ENCODE measurements at regions not wholly inside any gene's neighbourhood (a gene's known extent, or its start where the extent isn't known, plus 50 kb on each side); places are given as distances from the start of the nearest gene placed in this dataset.

- Histone ChIP-seq H3K27ac (ENCODE audit: low read depth, low read length) (no peak overlapping the region), H3K9ac (ENCODE audit: low read length) (no peak overlapping the region), H2AFZ (ENCODE audit: low read depth, low read length) (no peak overlapping the region), H3K4me1 (ENCODE audit: insufficient read depth, low read length) (no peaks in the 10 kb centered on the region), H3K4me3 (ENCODE audit: insufficient read depth, low read depth, low read length) (no peak overlapping the region), H3K9me3 (ENCODE audit: insufficient read depth, low read depth, low read length) (no peaks in the 10 kb centered on the region), H4K20me1 (ENCODE audit: insufficient read depth, low read length) (no peaks in the 10 kb centered on the region), H3K36me3 (ENCODE audit: insufficient read depth, low read length) (no peaks in the 10 kb centered on the region), H3K79me2 (ENCODE audit: insufficient read depth, low read length) (no peaks in the 10 kb centered on the region), H3K27me3 (ENCODE audit: insufficient read depth, low read length) (no peaks in the 10 kb centered on the region), H3K4me2 (ENCODE audit: low read length) (no peak overlapping the region)
- FAIRE-seq (no peak), DNase-seq (ENCODE audit: low read depth) (no peak)
- H3K36me3 Mint-ChIP-seq (ENCODE audit: low read depth, unreplicated experiment) = no peaks in the 10 kb centered on the region
- no peaks in the 10 kb centered on the region for H3K4me1 Mint-ChIP-seq (ENCODE audit: low read depth, unreplicated experiment)
- H3K27me3 Mint-ChIP-seq (ENCODE audit: low read depth, unreplicated experiment) = no peaks in the 10 kb centered on the region
- TF ChIP-seq CTCF (IDR thresholded peaks at IDR 0.05; ENCODE audit: insufficient read depth, low read depth, low read length) (no peak), EZH2 (IDR thresholded peaks at IDR 0.05; ENCODE audit: insufficient read depth, low read length) (no peak)
- H3K4me3 Mint-ChIP-seq (ENCODE audit: unreplicated experiment) = no peak overlapping the region
- H3K27ac Mint-ChIP-seq (ENCODE audit: unreplicated experiment) = no peak overlapping the region
- peaks cover 1% of the 10 kb centered on the region for H3K9me3 Mint-ChIP-seq (ENCODE audit: unreplicated experiment)
Measured at GRCh38 chr2:138219961-138220360, 255.7 kb downstream of the HNMT start.

- no peak overlapping the region for H3K9ac ChIP-seq (ENCODE audit: low read length)
- H3K36me3 Mint-ChIP-seq (ENCODE audit: low read depth, unreplicated experiment) = no peaks in the 10 kb centered on the region
- no peaks in the 10 kb centered on the region for H3K4me1 ChIP-seq (ENCODE audit: insufficient read depth, low read length)
- DNase-seq (ENCODE audit: low read depth) = no peak
- no peaks in the 10 kb centered on the region for H3K4me1 Mint-ChIP-seq (ENCODE audit: low read depth, unreplicated experiment)
- no peak for FAIRE-seq
- no peaks in the 10 kb centered on the region for H4K20me1 ChIP-seq (ENCODE audit: insufficient read depth, low read length)
- peaks cover 1% of the 10 kb centered on the region for H3K9me3 Mint-ChIP-seq (ENCODE audit: unreplicated experiment)
- no peak overlapping the region for H2AFZ ChIP-seq (ENCODE audit: low read depth, low read length)
- no peak overlapping the region for H3K27ac Mint-ChIP-seq (ENCODE audit: unreplicated experiment)
- H3K27ac ChIP-seq (ENCODE audit: low read depth, low read length) = no peak overlapping the region
- H3K4me2 ChIP-seq (ENCODE audit: low read length) = no peak overlapping the region
- no peak overlapping the region for H3K4me3 Mint-ChIP-seq (ENCODE audit: unreplicated experiment)
- no peaks in the 10 kb centered on the region for H3K27me3 ChIP-seq (ENCODE audit: insufficient read depth, low read length)
- H3K27me3 Mint-ChIP-seq (ENCODE audit: low read depth, unreplicated experiment) = no peaks in the 10 kb centered on the region
- TF ChIP-seq EZH2 (IDR thresholded peaks at IDR 0.05; ENCODE audit: insufficient read depth, low read length) = no peak
- no peak for TF ChIP-seq CTCF (IDR thresholded peaks at IDR 0.05; ENCODE audit: insufficient read depth, low read depth, low read length)
- H3K79me2 ChIP-seq (ENCODE audit: insufficient read depth, low read length) = no peaks in the 10 kb centered on the region
- H3K36me3 ChIP-seq (ENCODE audit: insufficient read depth, low read length) = no peaks in the 10 kb centered on the region
- H3K4me3 ChIP-seq (ENCODE audit: insufficient read depth, low read depth, low read length) = no peak overlapping the region
- no peaks in the 10 kb centered on the region for H3K9me3 ChIP-seq (ENCODE audit: insufficient read depth, low read depth, low read length)
Measured at GRCh38 chr2:138221358-138221757, 257.1 kb downstream of the HNMT start.

DNA sequence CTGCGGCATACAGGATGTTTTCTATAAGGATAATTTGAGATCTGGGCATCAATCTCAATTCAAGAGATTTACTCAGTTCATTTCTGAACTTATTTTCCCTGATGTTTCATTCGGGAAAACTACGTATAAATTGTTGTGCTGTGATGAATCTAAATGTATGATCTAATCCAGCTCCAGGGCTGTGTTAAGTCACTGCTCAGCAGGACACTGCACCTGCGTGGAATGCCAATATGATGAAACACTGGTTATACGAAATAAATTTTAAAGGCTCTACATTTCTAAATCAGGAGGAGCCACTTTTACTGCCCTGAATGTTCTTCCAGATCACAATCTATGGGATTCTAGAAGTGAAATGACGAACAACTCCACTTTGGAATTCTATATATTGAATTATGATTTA, 259.0 kb downstream of the HNMT start:
- H3K4me3 ChIP-seq (ENCODE audit: insufficient read depth, low read depth, low read length) = no peak overlapping the region
- H3K9me3 Mint-ChIP-seq (ENCODE audit: unreplicated experiment) = peaks cover 1% of the 10 kb centered on the region

More for the DNA sequence above, 259.0 kb downstream of the HNMT start:
- H3K4me3 Mint-ChIP-seq (ENCODE audit: unreplicated experiment) = no peak overlapping the region
- DNase-seq (ENCODE audit: low read depth) = peak; percentile 22
- Histone ChIP-seq H3K36me3 (ENCODE audit: insufficient read depth, low read length) (no peaks in the 10 kb centered on the region), H3K27me3 (ENCODE audit: insufficient read depth, low read length) (no peaks in the 10 kb centered on the region), H3K27ac (ENCODE audit: low read depth, low read length) (no peak overlapping the region), H3K4me2 (ENCODE audit: low read length) (no peak overlapping the region), H2AFZ (ENCODE audit: low read depth, low read length) (no peak overlapping the region), H3K79me2 (ENCODE audit: insufficient read depth, low read length) (no peaks in the 10 kb centered on the region), H4K20me1 (ENCODE audit: insufficient read depth, low read length) (no peaks in the 10 kb centered on the region), H3K9me3 (ENCODE audit: insufficient read depth, low read depth, low read length) (no peaks in the 10 kb centered on the region), H3K4me1 (ENCODE audit: insufficient read depth, low read length) (no peaks in the 10 kb centered on the region), H3K9ac (ENCODE audit: low read length) (no peak overlapping the region)
- H3K27me3 Mint-ChIP-seq (ENCODE audit: low read depth, unreplicated experiment) = no peaks in the 10 kb centered on the region
- no peaks in the 10 kb centered on the region for H3K36me3 Mint-ChIP-seq (ENCODE audit: low read depth, unreplicated experiment)
- H3K4me1 Mint-ChIP-seq (ENCODE audit: low read depth, unreplicated experiment) = no peaks in the 10 kb centered on the region
- FAIRE-seq = no peak
- no peak for TF ChIP-seq EZH2 (IDR thresholded peaks at IDR 0.05; ENCODE audit: insufficient read depth, low read length)
- TF ChIP-seq CTCF (IDR thresholded peaks at IDR 0.05; ENCODE audit: insufficient read depth, low read depth, low read length) = no peak
- H3K27ac Mint-ChIP-seq (ENCODE audit: unreplicated experiment) = no peak overlapping the region
